ENCODE measurements at regions not wholly inside any gene's neighbourhood (a gene's known extent, or its start where the extent isn't known, plus 50 kb on each side); places are given as distances from the start of the nearest gene placed in this dataset.

DNA sequence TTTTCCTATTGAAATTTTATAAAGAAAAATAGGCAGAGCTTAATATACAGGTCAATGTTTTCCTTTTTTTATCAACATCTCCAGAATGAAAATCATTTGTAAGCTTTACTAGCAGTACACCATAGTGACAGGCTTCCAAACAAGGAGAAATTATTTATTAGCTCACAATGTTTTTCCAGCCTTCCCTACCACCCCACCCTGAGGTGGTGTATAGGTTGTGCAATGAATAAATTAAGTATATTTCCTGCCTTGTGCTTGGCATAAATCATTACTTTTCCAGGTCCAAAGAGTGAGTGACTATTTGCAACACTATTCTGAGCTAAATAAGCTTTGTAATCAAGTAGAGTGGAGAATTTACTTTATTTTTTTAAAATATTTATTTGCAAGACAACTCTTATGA lies 876.2 kb upstream of the POU3F3 start:
- H3K27ac Mint-ChIP-seq, result no peak overlapping the region
- TF ChIP-seq JUNB (IDR thresholded peaks at IDR 0.05; ENCODE audit: unreplicated experiment) (no peak), STAT1 (IDR thresholded peaks at IDR 0.05; ENCODE audit: unreplicated experiment) (no peak), NANOG (IDR thresholded peaks at IDR 0.05; ENCODE audit: borderline replicate concordance) (no peak), ZNF114 (CRISPR knock-in tag; IDR thresholded peaks at IDR 0.05) (no peak)
- TF ChIP-seq, protein P1, sequence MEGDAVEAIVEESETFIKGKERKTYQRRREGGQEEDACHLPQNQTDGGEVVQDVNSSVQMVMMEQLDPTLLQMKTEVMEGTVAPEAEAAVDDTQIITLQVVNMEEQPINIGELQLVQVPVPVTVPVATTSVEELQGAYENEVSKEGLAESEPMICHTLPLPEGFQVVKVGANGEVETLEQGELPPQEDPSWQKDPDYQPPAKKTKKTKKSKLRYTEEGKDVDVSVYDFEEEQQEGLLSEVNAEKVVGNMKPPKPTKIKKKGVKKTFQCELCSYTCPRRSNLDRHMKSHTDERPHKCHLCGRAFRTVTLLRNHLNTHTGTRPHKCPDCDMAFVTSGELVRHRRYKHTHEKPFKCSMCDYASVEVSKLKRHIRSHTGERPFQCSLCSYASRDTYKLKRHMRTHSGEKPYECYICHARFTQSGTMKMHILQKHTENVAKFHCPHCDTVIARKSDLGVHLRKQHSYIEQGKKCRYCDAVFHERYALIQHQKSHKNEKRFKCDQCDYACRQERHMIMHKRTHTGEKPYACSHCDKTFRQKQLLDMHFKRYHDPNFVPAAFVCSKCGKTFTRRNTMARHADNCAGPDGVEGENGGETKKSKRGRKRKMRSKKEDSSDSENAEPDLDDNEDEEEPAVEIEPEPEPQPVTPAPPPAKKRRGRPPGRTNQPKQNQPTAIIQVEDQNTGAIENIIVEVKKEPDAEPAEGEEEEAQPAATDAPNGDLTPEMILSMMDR (conservative IDR thresholded peaks at IDR 0.05; ENCODE audit: low read depth in 2 of 2), result no peak
- Histone ChIP-seq H3F3A (replicated peaks; ENCODE audit: low read depth) (no peaks in the 10 kb centered on the region), H2AFZ (no peak overlapping the region), H4K20me1 (replicated peaks; ENCODE audit: insufficient read depth) (no peaks in the 10 kb centered on the region), H3K4me2 (no peak overlapping the region), H3K27ac (ENCODE audit: low read depth) (no peak overlapping the region), H3K27me3 (ENCODE audit: insufficient read depth) (no peaks in the 10 kb centered on the region), H3K36me3 (ENCODE audit: insufficient read depth) (no peaks in the 10 kb centered on the region), H3K79me2 (replicated peaks; ENCODE audit: insufficient read depth) (no peaks in the 10 kb centered on the region), H3K4me1 (ENCODE audit: insufficient read depth) (no peaks in the 10 kb centered on the region), H3K4me3 (no peak overlapping the region), H3K9me2 (ENCODE audit: insufficient read depth) (no peaks in the 10 kb centered on the region)
- peaks cover 12% of the 10 kb centered on the region; the same call in 2 of the 3 replicates for H3K4me1 Mint-ChIP-seq
- no peaks in the 10 kb centered on the region for H3K36me3 Mint-ChIP-seq (ENCODE audit: low read depth)
- no peak overlapping the region for H3K4me3 Mint-ChIP-seq
- H3K9me3 Mint-ChIP-seq, result no peaks in the 10 kb centered on the region
- DNase-seq (ENCODE audit: low spot score) (no peak), ATAC-seq (no peak)
- H3K27me3 Mint-ChIP-seq (ENCODE audit: insufficient read depth, low read depth, poor library complexity), result no peaks in the 10 kb centered on the region

DNA sequence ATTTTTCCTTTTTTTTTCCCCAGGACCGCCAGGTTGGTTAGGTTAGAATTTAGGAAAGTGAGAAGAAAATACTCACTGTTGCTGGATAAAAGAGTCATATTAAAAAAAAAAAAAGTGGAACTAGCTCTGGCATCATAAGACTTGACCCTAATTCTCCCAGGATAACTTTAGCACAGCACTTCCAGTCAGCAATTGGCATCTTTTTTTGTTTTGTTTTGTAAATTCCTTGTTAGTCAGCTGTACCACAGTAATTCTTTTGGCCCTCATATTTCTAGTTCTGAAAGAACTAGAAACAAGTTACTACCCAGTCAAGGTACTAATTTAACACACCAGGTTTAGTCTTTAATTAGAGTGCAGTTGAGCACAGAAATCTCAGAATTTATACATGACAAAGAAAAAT lies 873.5 kb upstream of the POU3F3 start:
- no peak overlapping the region for H3K4me2 ChIP-seq
- H3F3A ChIP-seq (replicated peaks; ENCODE audit: low read depth), result no peaks in the 10 kb centered on the region
- Mint-ChIP-seq H3K4me3 (no peak overlapping the region), H3K27me3 (ENCODE audit: insufficient read depth, low read depth, poor library complexity) (no peaks in the 10 kb centered on the region), H3K4me1 (peaks cover 18% of the 10 kb centered on the region; the same call in 2 of the 3 replicates), H3K9me3 (no peaks in the 10 kb centered on the region), H3K36me3 (ENCODE audit: low read depth) (no peaks in the 10 kb centered on the region), H3K27ac (peak overlapping the region; percentile 78; the same call in 1 of the 2 replicates)
- no peaks in the 10 kb centered on the region for H3K9me2 ChIP-seq (ENCODE audit: insufficient read depth)
- no peaks in the 10 kb centered on the region for H3K36me3 ChIP-seq (ENCODE audit: insufficient read depth)
- no peak overlapping the region for H3K4me3 ChIP-seq
- H4K20me1 ChIP-seq (replicated peaks; ENCODE audit: insufficient read depth), result no peaks in the 10 kb centered on the region
- H2AFZ ChIP-seq, result no peak overlapping the region
- no peak for DNase-seq (ENCODE audit: low spot score)
- TF ChIP-seq, protein P1 (conservative IDR thresholded peaks at IDR 0.05; ENCODE audit: low read depth in 2 of 2), result no peak
- no peak for TF ChIP-seq CREB1 (CRISPR knock-in tag; IDR thresholded peaks at IDR 0.05; ENCODE audit: low read depth)
- no peak for TF ChIP-seq ZNF331 (CRISPR knock-in tag; IDR thresholded peaks at IDR 0.05; ENCODE audit: low read depth)
- no peak for TF ChIP-seq STAT1 (IDR thresholded peaks at IDR 0.05; ENCODE audit: unreplicated experiment)
- no peak for TF ChIP-seq NANOG (IDR thresholded peaks at IDR 0.05; ENCODE audit: borderline replicate concordance)
- TF ChIP-seq, protein P2, sequence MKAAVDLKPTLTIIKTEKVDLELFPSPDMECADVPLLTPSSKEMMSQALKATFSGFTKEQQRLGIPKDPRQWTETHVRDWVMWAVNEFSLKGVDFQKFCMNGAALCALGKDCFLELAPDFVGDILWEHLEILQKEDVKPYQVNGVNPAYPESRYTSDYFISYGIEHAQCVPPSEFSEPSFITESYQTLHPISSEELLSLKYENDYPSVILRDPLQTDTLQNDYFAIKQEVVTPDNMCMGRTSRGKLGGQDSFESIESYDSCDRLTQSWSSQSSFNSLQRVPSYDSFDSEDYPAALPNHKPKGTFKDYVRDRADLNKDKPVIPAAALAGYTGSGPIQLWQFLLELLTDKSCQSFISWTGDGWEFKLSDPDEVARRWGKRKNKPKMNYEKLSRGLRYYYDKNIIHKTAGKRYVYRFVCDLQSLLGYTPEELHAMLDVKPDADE (IDR thresholded peaks at IDR 0.05), result no peak
- TF ChIP-seq, protein P3, sequence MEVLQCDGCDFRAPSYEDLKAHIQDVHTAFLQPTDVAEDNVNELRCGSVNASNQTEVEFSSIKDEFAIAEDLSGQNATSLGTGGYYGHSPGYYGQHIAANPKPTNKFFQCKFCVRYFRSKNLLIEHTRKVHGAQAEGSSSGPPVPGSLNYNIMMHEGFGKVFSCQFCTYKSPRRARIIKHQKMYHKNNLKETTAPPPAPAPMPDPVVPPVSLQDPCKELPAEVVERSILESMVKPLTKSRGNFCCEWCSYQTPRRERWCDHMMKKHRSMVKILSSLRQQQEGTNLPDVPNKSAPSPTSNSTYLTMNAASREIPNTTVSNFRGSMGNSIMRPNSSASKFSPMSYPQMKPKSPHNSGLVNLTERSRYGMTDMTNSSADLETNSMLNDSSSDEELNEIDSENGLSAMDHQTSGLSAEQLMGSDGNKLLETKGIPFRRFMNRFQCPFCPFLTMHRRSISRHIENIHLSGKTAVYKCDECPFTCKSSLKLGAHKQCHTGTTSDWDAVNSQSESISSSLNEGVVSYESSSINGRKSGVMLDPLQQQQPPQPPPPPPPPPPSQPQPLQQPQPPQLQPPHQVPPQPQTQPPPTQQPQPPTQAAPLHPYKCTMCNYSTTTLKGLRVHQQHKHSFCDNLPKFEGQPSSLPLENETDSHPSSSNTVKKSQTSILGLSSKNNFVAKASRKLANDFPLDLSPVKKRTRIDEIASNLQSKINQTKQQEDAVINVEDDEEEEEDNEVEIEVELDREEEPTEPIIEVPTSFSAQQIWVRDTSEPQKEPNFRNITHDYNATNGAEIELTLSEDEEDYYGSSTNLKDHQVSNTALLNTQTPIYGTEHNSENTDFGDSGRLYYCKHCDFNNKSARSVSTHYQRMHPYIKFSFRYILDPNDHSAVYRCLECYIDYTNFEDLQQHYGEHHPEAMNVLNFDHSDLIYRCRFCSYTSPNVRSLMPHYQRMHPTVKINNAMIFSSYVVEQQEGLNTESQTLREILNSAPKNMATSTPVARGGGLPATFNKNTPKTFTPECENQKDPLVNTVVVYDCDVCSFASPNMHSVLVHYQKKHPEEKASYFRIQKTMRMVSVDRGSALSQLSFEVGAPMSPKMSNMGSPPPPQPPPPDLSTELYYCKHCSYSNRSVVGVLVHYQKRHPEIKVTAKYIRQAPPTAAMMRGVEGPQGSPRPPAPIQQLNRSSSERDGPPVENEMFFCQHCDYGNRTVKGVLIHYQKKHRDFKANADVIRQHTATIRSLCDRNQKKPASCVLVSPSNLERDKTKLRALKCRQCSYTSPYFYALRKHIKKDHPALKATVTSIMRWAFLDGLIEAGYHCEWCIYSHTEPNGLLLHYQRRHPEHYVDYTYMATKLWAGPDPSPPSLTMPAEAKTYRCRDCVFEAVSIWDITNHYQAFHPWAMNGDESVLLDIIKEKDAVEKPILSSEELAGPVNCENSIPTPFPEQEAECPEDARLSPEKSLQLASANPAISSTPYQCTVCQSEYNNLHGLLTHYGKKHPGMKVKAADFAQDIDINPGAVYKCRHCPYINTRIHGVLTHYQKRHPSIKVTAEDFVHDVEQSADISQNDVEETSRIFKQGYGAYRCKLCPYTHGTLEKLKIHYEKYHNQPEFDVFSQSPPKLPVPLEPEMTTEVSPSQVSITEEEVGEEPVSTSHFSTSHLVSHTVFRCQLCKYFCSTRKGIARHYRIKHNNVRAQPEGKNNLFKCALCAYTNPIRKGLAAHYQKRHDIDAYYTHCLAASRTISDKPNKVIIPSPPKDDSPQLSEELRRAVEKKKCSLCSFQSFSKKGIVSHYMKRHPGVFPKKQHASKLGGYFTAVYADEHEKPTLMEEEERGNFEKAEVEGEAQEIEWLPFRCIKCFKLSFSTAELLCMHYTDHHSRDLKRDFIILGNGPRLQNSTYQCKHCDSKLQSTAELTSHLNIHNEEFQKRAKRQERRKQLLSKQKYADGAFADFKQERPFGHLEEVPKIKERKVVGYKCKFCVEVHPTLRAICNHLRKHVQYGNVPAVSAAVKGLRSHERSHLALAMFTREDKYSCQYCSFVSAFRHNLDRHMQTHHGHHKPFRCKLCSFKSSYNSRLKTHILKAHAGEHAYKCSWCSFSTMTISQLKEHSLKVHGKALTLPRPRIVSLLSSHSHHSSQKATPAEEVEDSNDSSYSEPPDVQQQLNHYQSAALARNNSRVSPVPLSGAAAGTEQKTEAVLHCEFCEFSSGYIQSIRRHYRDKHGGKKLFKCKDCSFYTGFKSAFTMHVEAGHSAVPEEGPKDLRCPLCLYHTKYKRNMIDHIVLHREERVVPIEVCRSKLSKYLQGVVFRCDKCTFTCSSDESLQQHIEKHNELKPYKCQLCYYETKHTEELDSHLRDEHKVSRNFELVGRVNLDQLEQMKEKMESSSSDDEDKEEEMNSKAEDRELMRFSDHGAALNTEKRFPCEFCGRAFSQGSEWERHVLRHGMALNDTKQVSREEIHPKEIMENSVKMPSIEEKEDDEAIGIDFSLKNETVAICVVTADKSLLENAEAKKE (CRISPR knock-in tag; IDR thresholded peaks at IDR 0.05), result no peak
- H3K27me3 ChIP-seq (ENCODE audit: insufficient read depth), result no peaks in the 10 kb centered on the region
- H3K4me1 ChIP-seq (ENCODE audit: insufficient read depth), result peaks cover 3% of the 10 kb centered on the region; the same call in 1 of the 2 replicates
- ATAC-seq, result no peak
- no peaks in the 10 kb centered on the region for H3K79me2 ChIP-seq (replicated peaks; ENCODE audit: insufficient read depth)
- no peak overlapping the region for H3K27ac ChIP-seq (ENCODE audit: low read depth)
